ENCODE measurements at regions not wholly inside any gene's neighbourhood (a gene's known extent, or its start where the extent isn't known, plus 50 kb on each side); places are given as distances from the start of the nearest gene placed in this dataset.

GRCh38 chr4:167745024-167745687 lies 347.2 kb upstream of the ANXA10 start:
- Histone ChIP-seq H4K5ac (ENCODE audit: insufficient read length, low read depth, low read length) (no peak overlapping the region), H3K23ac (ENCODE audit: insufficient read length) (no peak overlapping the region), H2BK5ac (ENCODE audit: low read depth, low read length) (no peak overlapping the region), H2BK20ac (ENCODE audit: low read length) (no peak overlapping the region), H4K20me1 (replicated peaks in 1 of 2; ENCODE audit: control insufficient read depth in 1 of 2, insufficient read depth in 2 of 2, low read length in 2 of 2) (no peaks in the 10 kb centered on the region), H3K23me2 (ENCODE audit: low read depth, low read length) (no peaks in the 10 kb centered on the region), H3K18ac (ENCODE audit: extremely low read depth, low read length) (no peak overlapping the region), H2AFZ (ENCODE audit: low read length) (peak overlapping the region; percentile 57; the same call in 1 of the 2 replicates), H2AK5ac (ENCODE audit: low read depth, low read length) (no peak overlapping the region), H2BK120ac (replicated peaks; ENCODE audit: low read depth, low read length) (no peak overlapping the region), H3K56ac (replicated peaks; ENCODE audit: insufficient read length, low read depth, low read length) (no peak overlapping the region), H3K4ac (replicated peaks; ENCODE audit: insufficient read length, low read depth, low read length) (no peak overlapping the region), H3K27ac (ENCODE audit: low read depth, low read length) (no peak overlapping the region), H3K4me3 (ENCODE audit: extremely low read depth in 1 of 4, insufficient read depth in 2 of 4, low read depth in 3 of 4, low read length in 4 of 4) (no peak overlapping the region), H4K91ac (replicated peaks; ENCODE audit: insufficient read length, low read length) (no peak overlapping the region), H4K8ac (ENCODE audit: extremely low read depth, insufficient read depth, low read length) (no peak overlapping the region), H3K36me3 (ENCODE audit: control insufficient read depth in 2 of 4, insufficient read depth in 4 of 4, low read length in 3 of 4) (no peaks in the 10 kb centered on the region), H3K9ac (replicated peaks in 1 of 4; ENCODE audit: extremely low read depth in 1 of 4, low read depth in 3 of 4, low read length in 3 of 4) (no peak overlapping the region), H2BK15ac (ENCODE audit: low read length) (no peak overlapping the region), H3K79me1 (ENCODE audit: low read depth, low read length) (no peaks in the 10 kb centered on the region), H3K4me1 (replicated peaks in 1 of 4; ENCODE audit: control insufficient read depth in 3 of 4, insufficient read depth in 4 of 4, low read length in 3 of 4) (no peaks in the 10 kb centered on the region), H3K27me3 (replicated peaks in 1 of 4; ENCODE audit: control insufficient read depth in 3 of 4, extremely low read depth in 1 of 4, insufficient read depth in 3 of 4, low read length in 3 of 4) (no peaks in the 10 kb centered on the region), H3K9me3 (ENCODE audit: insufficient read depth in 2 of 2, low read depth in 1 of 2, low read length in 1 of 2) (no peaks in the 10 kb centered on the region), H3K14ac (ENCODE audit: insufficient read length) (no peak overlapping the region), H3K79me2 (ENCODE audit: control insufficient read depth in 1 of 2, insufficient read depth in 2 of 2, low read length in 2 of 2) (no peaks in the 10 kb centered on the region), H3K4me2 (ENCODE audit: insufficient read depth in 1 of 2, low read depth in 2 of 2, low read length in 2 of 2) (no peak overlapping the region), H2BK12ac (ENCODE audit: low read depth, low read length) (no peak overlapping the region)
- DNase-seq (ENCODE audit: low read depth in 1 of 2, low spot score in 2 of 2), result no peak
- POLR2A ChIA-PET (ENCODE audit: partially characterized antibody), result no interaction called here
- WGBS, 2 experiments (ENCODE audit: extremely low coverage in 1 of 2, insufficient coverage in 1 of 2, insufficient read length in 1 of 2, insufficient replicate concordance in 2 of 2, low coverage in 1 of 2, low lambda C conversion rate in 2 of 2, missing lambda C conversion rate in 1 of 2), result 95% methylated on average over 6 of the region's 6 CpGs; no CpG with 5 or more reads in 1 of the 2 experiments
- CTCF ChIA-PET (ENCODE audit: partially characterized antibody), result interaction anchor here (1.5 kb wide), 1 partner anchor 122 kb away, joined by 4 read pairs; no protein-coding TSS in a partner anchor
- FAIRE-seq, result no peak
- TF ChIP-seq RBBP5 (IDR thresholded peaks at IDR 0.05; ENCODE audit: borderline replicate concordance, low read depth, low read length) (no peak), SP2 (IDR thresholded peaks at IDR 0.05; ENCODE audit: low read length) (no peak), KDM5A (IDR thresholded peaks at IDR 0.05; ENCODE audit: low read length) (no peak), HDAC2 (IDR thresholded peaks at IDR 0.05; ENCODE audit: borderline replicate concordance in 1 of 2, low read depth in 2 of 2, low read length in 2 of 2) (no peak), BACH1 (IDR thresholded peaks at IDR 0.05; ENCODE audit: low read length) (no peak), TBP (IDR thresholded peaks at IDR 0.05; ENCODE audit: low read depth, low read length) (no peak), KDM4A (IDR thresholded peaks at IDR 0.05; ENCODE audit: low read depth, low read length, severe bottlenecking) (no peak), BCL11A (IDR thresholded peaks at IDR 0.05; ENCODE audit: low read depth in 2 of 2, low read length in 2 of 2) (no peak), NRF1 (IDR thresholded peaks at IDR 0.05; ENCODE audit: low read depth, low read length) (no peak), EP300 (IDR thresholded peaks at IDR 0.05; ENCODE audit: borderline replicate concordance in 1 of 2, low read depth in 2 of 2, low read length in 2 of 2) (no peak), CBX8 (IDR thresholded peaks at IDR 0.05; ENCODE audit: borderline replicate concordance, low read depth, low read length) (no peak), TEAD4 (IDR thresholded peaks at IDR 0.05; ENCODE audit: low read depth, low read length) (no peak), CEBPB (IDR thresholded peaks at IDR 0.05; ENCODE audit: low read depth, low read length) (no peak), RXRA (IDR thresholded peaks at IDR 0.05; ENCODE audit: insufficient read depth, low read depth, low read length) (no peak)
